ENCODE measurements at regions not wholly inside any gene's neighbourhood (a gene's known extent, or its start where the extent isn't known, plus 50 kb on each side); places are given as distances from the start of the nearest gene placed in this dataset.

DNA sequence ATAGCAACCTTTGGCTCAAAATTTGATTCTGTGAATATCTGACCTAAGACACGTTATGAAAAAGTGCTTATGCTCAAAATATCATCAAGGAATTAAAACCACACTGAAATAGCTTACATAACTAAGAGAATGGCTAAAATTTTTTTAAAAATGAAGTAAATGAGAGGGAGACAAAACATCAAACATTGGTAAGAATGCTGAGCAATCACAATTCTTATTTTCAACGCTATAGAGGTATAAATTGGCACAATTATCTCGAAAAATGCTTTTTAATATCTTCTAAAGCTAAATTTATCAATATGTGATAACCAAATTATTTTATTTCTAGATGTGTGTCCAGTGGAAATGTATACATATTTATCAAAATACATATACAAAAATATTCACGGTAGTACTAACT, 381.3 kb downstream of the ANXA1 start:
- WGBS (ENCODE audit: low lambda C conversion rate): 10% methylated on average over 4 of the region's 4 CpGs
- Histone ChIP-seq H2AFZ (ENCODE audit: low read depth) (no peak overlapping the region), H3F3A (replicated peaks; ENCODE audit: insufficient read depth) (no peaks in the 10 kb centered on the region), H3K4me2 (no peak overlapping the region), H3K9me3 (no peaks in the 10 kb centered on the region), H3K4me3 (ENCODE audit: low read depth in 2 of 2, low read length in 1 of 2) (no peak overlapping the region), H3K4me1 (ENCODE audit: control insufficient read depth in 1 of 2, insufficient read depth in 2 of 2, low read depth in 1 of 2, low read length in 1 of 2) (no peaks in the 10 kb centered on the region), H3K79me2 (ENCODE audit: insufficient read depth) (no peaks in the 10 kb centered on the region), H4K20me1 (ENCODE audit: insufficient read depth) (no peaks in the 10 kb centered on the region), H3K36me3 (replicated peaks in 1 of 2; ENCODE audit: control insufficient read depth in 1 of 2, insufficient read depth in 2 of 2, low read length in 1 of 2) (no peaks in the 10 kb centered on the region), H3K9me2 (no peaks in the 10 kb centered on the region), H3K27me3 (ENCODE audit: insufficient read depth) (no peaks in the 10 kb centered on the region), H3K27ac (ENCODE audit: low read depth in 2 of 2, low read length in 1 of 2) (no peak overlapping the region), H3K9ac (no peak overlapping the region)
- ChIA-PET CTCF (interaction anchor here (1.0 kb wide), 1 partner anchor 8 kb away, joined by 3 read pairs; no protein-coding TSS in a partner anchor), POLR2A (no interaction called here)
- no peak for DNase-seq
- TF ChIP-seq EP300 (IDR thresholded peaks at IDR 0.05; ENCODE audit: borderline replicate concordance in 1 of 2, low read depth in 1 of 2, low read length in 1 of 2) (no peak), GATA2 (CRISPR knock-in tag; IDR thresholded peaks at IDR 0.05) (no peak), CTCF (IDR thresholded peaks at IDR 0.05) (no peak), TAF1 (IDR thresholded peaks at IDR 0.05; ENCODE audit: borderline replicate concordance, low read depth, low read length) (no peak), SMC3 (IDR thresholded peaks at IDR 0.05; ENCODE audit: low read depth, low read length) (no peak), RAD21 (IDR thresholded peaks at IDR 0.05; ENCODE audit: low read length) (no peak), RXRA (IDR thresholded peaks at IDR 0.05; ENCODE audit: borderline replicate concordance, low read depth) (no peak)

DNA sequence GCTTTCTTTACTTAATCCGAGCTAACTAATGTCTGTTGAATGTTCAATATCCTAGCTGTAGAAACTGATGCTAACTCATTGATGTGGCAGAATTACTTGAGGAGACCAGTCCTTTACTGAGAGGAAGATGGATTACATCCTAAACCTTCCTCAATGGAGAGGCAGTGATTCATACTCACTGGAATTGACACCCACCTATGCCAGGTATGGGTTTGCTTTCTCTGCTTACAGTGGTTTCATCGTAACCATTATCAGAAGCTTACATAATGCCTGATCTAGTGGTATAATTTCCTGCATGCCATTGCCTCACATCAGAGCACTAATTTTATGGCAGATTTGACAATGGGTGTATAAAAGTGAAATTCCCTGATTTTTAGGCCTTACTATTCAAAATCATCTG, 384.7 kb downstream of the ANXA1 start:
- Histone ChIP-seq H3K4me2 (no peak overlapping the region), H3F3A (replicated peaks; ENCODE audit: insufficient read depth) (no peaks in the 10 kb centered on the region), H3K79me2 (ENCODE audit: insufficient read depth) (no peaks in the 10 kb centered on the region), H2AFZ (ENCODE audit: low read depth) (no peak overlapping the region), H3K9ac (no peak overlapping the region), H3K4me3 (ENCODE audit: low read depth in 2 of 2, low read length in 1 of 2) (no peak overlapping the region), H3K36me3 (replicated peaks in 1 of 2; ENCODE audit: control insufficient read depth in 1 of 2, insufficient read depth in 2 of 2, low read length in 1 of 2) (no peaks in the 10 kb centered on the region), H3K4me1 (ENCODE audit: control insufficient read depth in 1 of 2, insufficient read depth in 2 of 2, low read depth in 1 of 2, low read length in 1 of 2) (no peaks in the 10 kb centered on the region; a peak in 1 of 4 replicates), H4K20me1 (ENCODE audit: insufficient read depth) (no peaks in the 10 kb centered on the region), H3K9me2 (no peaks in the 10 kb centered on the region), H3K27ac (ENCODE audit: low read depth in 2 of 2, low read length in 1 of 2) (no peak overlapping the region), H3K27me3 (ENCODE audit: insufficient read depth) (no peaks in the 10 kb centered on the region), H3K9me3 (no peaks in the 10 kb centered on the region)
- no peak for DNase-seq
- ChIA-PET POLR2A (no interaction called here), CTCF (no interaction called here)
- TF ChIP-seq FOXJ3 (CRISPR knock-in tag; IDR thresholded peaks at IDR 0.05): no peak
- TF ChIP-seq USF1 (IDR thresholded peaks at IDR 0.05; ENCODE audit: borderline replicate concordance, low read depth): no peak
- TF ChIP-seq RAD21 (IDR thresholded peaks at IDR 0.05; ENCODE audit: low read length): no peak
- no peak for TF ChIP-seq JUND (IDR thresholded peaks at IDR 0.05)
- TF ChIP-seq ZBTB33 (IDR thresholded peaks at IDR 0.05; ENCODE audit: borderline replicate concordance, low read depth): no peak
- no peak for TF ChIP-seq POLR2AphosphoS5 (IDR thresholded peaks at IDR 0.05; ENCODE audit: low read depth, low read length)
- TF ChIP-seq FOXM1 (IDR thresholded peaks at IDR 0.05; ENCODE audit: low read depth): no peak
- TF ChIP-seq TCF12 (IDR thresholded peaks at IDR 0.05): no peak
- TF ChIP-seq GABPA (IDR thresholded peaks at IDR 0.05; ENCODE audit: low read depth): no peak
- TF ChIP-seq NFIC (IDR thresholded peaks at IDR 0.05; ENCODE audit: borderline replicate concordance): no peak
- no peak for TF ChIP-seq NRF1 (IDR thresholded peaks at IDR 0.05; ENCODE audit: low read depth, low read length)
- 24% methylated on average over 2 of the region's 2 CpGs for WGBS (ENCODE audit: low lambda C conversion rate)

All from SK-N-SH (cell line).